ENCODE measurements at regions not wholly inside any gene's neighbourhood (a gene's known extent, or its start where the extent isn't known, plus 50 kb on each side); places are given as distances from the start of the nearest gene placed in this dataset.

- H3K36me3 ChIP-seq (ENCODE audit: control insufficient read depth, insufficient read depth, low read length), result no peaks in the 10 kb centered on the region
- no peak for DNase-seq
- POLR2A ChIA-PET, result no interaction called here
Observed at GRCh38 chr2:150578481-150578880, 91.0 kb upstream of the RND3 start.

GRCh38 chr2:150575861-150576260, 88.4 kb upstream of the RND3 start:
- no peaks in the 10 kb centered on the region for H3K4me1 ChIP-seq
- POLR2A ChIA-PET, result no interaction called here
- no TSS peak for BruUV-seq (replicated peaks)
- TF ChIP-seq CTCF (IDR thresholded peaks at IDR 0.05; ENCODE audit: insufficient read depth in 1 of 2, low read depth in 1 of 2, low read length in 1 of 2, severe bottlenecking in 1 of 2, unreplicated experiment in 1 of 2), result no peak
- CTCF ChIA-PET, result no interaction called here
- H3K4me3 ChIP-seq (ENCODE audit: low read depth, low read length), result no peak overlapping the region
- intact Hi-C loops (cut with micrococcal nuclease; ENCODE audit: unreplicated experiment), result no loop called here
- peaks cover 21% of the 10 kb centered on the region for H3K9me3 ChIP-seq
- H3K4me1 Mint-ChIP-seq (ENCODE audit: low read depth, unreplicated experiment), result no peaks in the 10 kb centered on the region
- DNase-seq, result no peak
- H3K9me3 Mint-ChIP-seq (ENCODE audit: unreplicated experiment), result peaks cover 27% of the 10 kb centered on the region
- H3K4me3 Mint-ChIP-seq (ENCODE audit: unreplicated experiment), result no peak overlapping the region
- H3K27ac Mint-ChIP-seq (ENCODE audit: unreplicated experiment), result no peak overlapping the region
- H3K36me3 Mint-ChIP-seq (ENCODE audit: insufficient read depth, unreplicated experiment), result no peaks in the 10 kb centered on the region
- H3K27me3 ChIP-seq (replicated peaks; ENCODE audit: control insufficient read depth, insufficient read depth, low read length), result no peaks in the 10 kb centered on the region
- no peaks in the 10 kb centered on the region for H3K36me3 ChIP-seq (ENCODE audit: control insufficient read depth, insufficient read depth, low read length)
- H3K27me3 Mint-ChIP-seq (ENCODE audit: insufficient read depth, unreplicated experiment), result no peaks in the 10 kb centered on the region

More at GRCh38 chr2:150578481-150578880, 91.0 kb upstream of the RND3 start:
- no peak for TF ChIP-seq CTCF (IDR thresholded peaks at IDR 0.05; ENCODE audit: insufficient read depth in 1 of 2, low read depth in 1 of 2, low read length in 1 of 2, severe bottlenecking in 1 of 2, unreplicated experiment in 1 of 2)
- H3K9me3 Mint-ChIP-seq (ENCODE audit: unreplicated experiment), result peaks cover 27% of the 10 kb centered on the region
- H3K27ac Mint-ChIP-seq (ENCODE audit: unreplicated experiment), result no peak overlapping the region
- H3K9me3 ChIP-seq, result peaks cover 21% of the 10 kb centered on the region
- no TSS peak for BruUV-seq (replicated peaks)
- no peaks in the 10 kb centered on the region for H3K36me3 Mint-ChIP-seq (ENCODE audit: insufficient read depth, unreplicated experiment)
- CTCF ChIA-PET, result no interaction called here
- H3K4me3 Mint-ChIP-seq (ENCODE audit: unreplicated experiment), result no peak overlapping the region
- H3K27me3 Mint-ChIP-seq (ENCODE audit: insufficient read depth, unreplicated experiment), result no peaks in the 10 kb centered on the region
- H3K4me1 Mint-ChIP-seq (ENCODE audit: low read depth, unreplicated experiment), result no peaks in the 10 kb centered on the region
- H3K4me3 ChIP-seq (ENCODE audit: low read depth, low read length), result no peak overlapping the region
- no peaks in the 10 kb centered on the region for H3K27me3 ChIP-seq (replicated peaks; ENCODE audit: control insufficient read depth, insufficient read depth, low read length)
- no peaks in the 10 kb centered on the region for H3K4me1 ChIP-seq
- intact Hi-C loops (cut with micrococcal nuclease; ENCODE audit: unreplicated experiment), result no loop called here

GRCh38 chr2:150572961-150573395, 85.5 kb upstream of the RND3 start:
- peaks cover 3% of the 10 kb centered on the region for H3K4me1 Mint-ChIP-seq (ENCODE audit: low read depth, unreplicated experiment)
- no peak for DNase-seq
- no peaks in the 10 kb centered on the region for H3K36me3 ChIP-seq (ENCODE audit: control insufficient read depth, insufficient read depth, low read length)
- no peaks in the 10 kb centered on the region for H3K4me1 ChIP-seq
- H3K27me3 Mint-ChIP-seq (ENCODE audit: insufficient read depth, unreplicated experiment), result no peaks in the 10 kb centered on the region
- H3K36me3 Mint-ChIP-seq (ENCODE audit: insufficient read depth, unreplicated experiment), result no peaks in the 10 kb centered on the region
- H3K9me3 ChIP-seq, result peaks cover 3% of the 10 kb centered on the region; the same call in 1 of the 2 replicates
- no TSS peak for BruUV-seq (replicated peaks)
- ChIA-PET POLR2A (no interaction called here), CTCF (no interaction called here)
- no peak overlapping the region for H3K4me3 Mint-ChIP-seq (ENCODE audit: unreplicated experiment)
- TF ChIP-seq CTCF (IDR thresholded peaks at IDR 0.05; ENCODE audit: insufficient read depth in 1 of 2, low read depth in 1 of 2, low read length in 1 of 2, severe bottlenecking in 1 of 2, unreplicated experiment in 1 of 2), result no peak
- H3K9me3 Mint-ChIP-seq (ENCODE audit: unreplicated experiment), result peaks cover 7% of the 10 kb centered on the region
- H3K27me3 ChIP-seq (replicated peaks; ENCODE audit: control insufficient read depth, insufficient read depth, low read length), result no peaks in the 10 kb centered on the region
- intact Hi-C loops (cut with micrococcal nuclease; ENCODE audit: unreplicated experiment), result no loop called here
- H3K4me3 ChIP-seq (ENCODE audit: low read depth, low read length), result no peak overlapping the region
- H3K27ac Mint-ChIP-seq (ENCODE audit: unreplicated experiment), result no peak overlapping the region
